HG03159 (cell line): ENCODE measurements at regions not wholly inside any gene's neighbourhood (a gene's known extent, or its start where the extent isn't known, plus 50 kb on each side); places are given as distances from the start of the nearest gene placed in this dataset.
"Not testable (repeated sequence)": the region's sequence is repeated elsewhere in the genome, so short reads cannot be mapped to it uniquely, and the experiment has no call there.

Source experiments
- ATAC-seq: cut with Tn5 transposase; IDR thresholded peaks from one replicate; pipeline ENCODE4 v1.9.1; 2021; ENCODE audit warnings: mild to moderate bottlenecking, moderate library complexity; ENCODE audit not compliant: unreplicated experiment

GRCh38 chr6:27178860-27179259 is 68.6 kb upstream of the PRSS16 start:
- no peak for ATAC-seq

GRCh38 chr6:27183060-27183832 is 64.3 kb upstream of the PRSS16 start:
- no peak for ATAC-seq

GRCh38 chr6:27187231-27188060 is 60.1 kb upstream of the PRSS16 start:
- no peak for ATAC-seq

GRCh38 chr6:27188061-27188884 is 59.2 kb upstream of the PRSS16 start:
- ATAC-seq, result peak; percentile 79

- peak; percentile 64 for ATAC-seq
Observed at GRCh38 chr6:27188885-27189418, 58.5 kb upstream of the PRSS16 start.

GRCh38 chr6:27190126-27190525 is 57.4 kb upstream of the PRSS16 start:
- ATAC-seq, result no peak

- ATAC-seq, result not testable (repeated sequence)
Observed at GRCh38 chr6:27194453-27194852, 53.0 kb upstream of the PRSS16 start.

GRCh38 chr6:27195547-27195946 is 52.0 kb upstream of the PRSS16 start:
- ATAC-seq, result not testable (repeated sequence)
